ENCODE measurements at regions not wholly inside any gene's neighbourhood (a gene's known extent, or its start where the extent isn't known, plus 50 kb on each side); places are given as distances from the start of the nearest gene placed in this dataset.
"Not testable (repeated sequence)": the region's sequence is repeated elsewhere in the genome, so short reads cannot be mapped to it uniquely, and the experiment has no call there.

GRCh38 chr2:122034777-122035176, 279.3 kb downstream of the TSN start:
- H3K27me3 Mint-ChIP-seq (ENCODE audit: low read depth in 3 of 3): peaks cover 0 to 16% (median 12%) of the 10 kb centered on the region in 3 donors
- WGBS (ENCODE audit: insufficient coverage): 0% methylated on average over 1 of the region's 4 CpGs

GRCh38 chr2:122038816-122039215, 283.4 kb downstream of the TSN start:
- H3K9me3 Mint-ChIP-seq: peaks cover 0 to 13% (median 3%) of the 10 kb centered on the region in 7 donors
- H3K4me3 Mint-ChIP-seq; H3K4me1 Mint-ChIP-seq; H3K27ac Mint-ChIP-seq; H3K36me3 ChIP-seq (replicated peaks in 1 of 2; ENCODE audit: control insufficient read depth in 1 of 2, insufficient read depth in 2 of 2, low read length in 2 of 2); H3K4me1 ChIP-seq (ENCODE audit: control insufficient read depth in 1 of 2, insufficient read depth in 2 of 2, low read length in 2 of 2); H3K27me3 ChIP-seq (ENCODE audit: control insufficient read depth in 2 of 2, insufficient read depth in 2 of 2, low read length in 2 of 2); H3K9ac ChIP-seq (ENCODE audit: insufficient read depth, low read length, poor library complexity, severe bottlenecking); H3K36me3 Mint-ChIP-seq; H4K20me1 ChIP-seq (ENCODE audit: insufficient read depth, low read length); DNase-seq; H3K4me3 ChIP-seq (replicated peaks in 1 of 3; ENCODE audit: low read depth in 2 of 3, low read length in 3 of 3); H2AFZ ChIP-seq (ENCODE audit: insufficient read depth, low read depth, low read length, poor library complexity, severe bottlenecking); H3K9me3 ChIP-seq (replicated peaks in 1 of 2; ENCODE audit: control insufficient read depth in 1 of 2, insufficient read depth in 1 of 2, low read length in 2 of 2); H3K27me3 Mint-ChIP-seq (ENCODE audit: low read depth in 3 of 3); H3K27ac ChIP-seq (ENCODE audit: low read depth in 1 of 2, low read length in 2 of 2); H3K4me2 ChIP-seq (replicated peaks; ENCODE audit: extremely low read depth, low read length, poor library complexity, severe bottlenecking); intact Hi-C loops (cut with micrococcal nuclease); H3K79me2 ChIP-seq (ENCODE audit: insufficient read depth, low read length): not testable (repeated sequence)
- WGBS (ENCODE audit: insufficient coverage): 100% methylated on average over 2 of the region's 4 CpGs

More at GRCh38 chr2:122034777-122035176, 279.3 kb downstream of the TSN start:
- no peak for TF ChIP-seq CTCF (IDR thresholded peaks at IDR 0.05)
- Histone ChIP-seq H3K4me1 (ENCODE audit: control insufficient read depth in 1 of 2, insufficient read depth in 2 of 2, low read length in 2 of 2) (no peaks in the 10 kb centered on the region), H3K4me2 (replicated peaks; ENCODE audit: extremely low read depth, low read length, poor library complexity, severe bottlenecking) (no peak overlapping the region), H3K9me3 (replicated peaks in 1 of 2; ENCODE audit: control insufficient read depth in 1 of 2, insufficient read depth in 1 of 2, low read length in 2 of 2) (no peaks in the 10 kb centered on the region), H3K79me2 (ENCODE audit: insufficient read depth, low read length) (no peaks in the 10 kb centered on the region), H2AFZ (ENCODE audit: insufficient read depth, low read depth, low read length, poor library complexity, severe bottlenecking) (no peak overlapping the region), H3K27me3 (ENCODE audit: control insufficient read depth in 2 of 2, insufficient read depth in 2 of 2, low read length in 2 of 2) (no peaks in the 10 kb centered on the region), H3K4me3 (replicated peaks in 1 of 3; ENCODE audit: low read depth in 2 of 3, low read length in 3 of 3) (no peak overlapping the region), H3K9ac (ENCODE audit: insufficient read depth, low read length, poor library complexity, severe bottlenecking) (no peak overlapping the region), H3K27ac (ENCODE audit: low read depth in 1 of 2, low read length in 2 of 2) (no peak overlapping the region), H4K20me1 (ENCODE audit: insufficient read depth, low read length) (no peaks in the 10 kb centered on the region), H3K36me3 (replicated peaks in 1 of 2; ENCODE audit: control insufficient read depth in 1 of 2, insufficient read depth in 2 of 2, low read length in 2 of 2) (no peaks in the 10 kb centered on the region)
- Mint-ChIP-seq H3K4me3 (no peak overlapping the region), H3K9me3 (peaks cover 0 to 7% (median 3%) of the 10 kb centered on the region in 7 donors), H3K36me3 (no peaks in the 10 kb centered on the region), H3K4me1 (peaks cover 5% of the 10 kb centered on the region), H3K27ac (no peak overlapping the region)
- DNase-seq: no peak
- intact Hi-C loops (cut with micrococcal nuclease): no loop called here
